ENCODE measurements at regions not wholly inside any gene's neighbourhood (a gene's known extent, or its start where the extent isn't known, plus 50 kb on each side); places are given as distances from the start of the nearest gene placed in this dataset.

- TF ChIP-seq CTCF (IDR thresholded peaks at IDR 0.05; ENCODE audit: poor library complexity) (no peak), EZH2phosphoT487 (IDR thresholded peaks at IDR 0.05; ENCODE audit: low read depth, severe bottlenecking, unreplicated experiment) (no peak)
Measured at GRCh38 chr13:55714120-55714519, 1426.6 kb upstream of the PRR20A start.

Measured in hepatocyte (in vitro differentiated cells).